Right atrium auricular region (tissue), 2 donors: ENCODE measurements at regions not wholly inside any gene's neighbourhood (a gene's known extent, or its start where the extent isn't known, plus 50 kb on each side); places are given as distances from the start of the nearest gene placed in this dataset.

ENCODE experiments used
- DNase-seq: peaks from one replicate; pipeline ENCODE4 v3.0.0-alpha.2; 2019; ENCODE audit warnings: low spot score
- H3K27ac ChIP-seq, 2 donors: fragments of 200-600 bp; sonication (generic); 1 replicate in 1 of 2; 2 replicates in 1 of 2; pipeline ENCODE4 v1.5.1; 2016 to 2019
- H3K27me3 ChIP-seq, 2 donors: fragments of 200-600 bp; sonication (generic); one replicate each; pipeline versions ENCODE4 v1.5.1 to v1.6.0; 2017 to 2019
- H3K36me3 ChIP-seq: fragments of 200-600 bp; sonication (generic); one replicate; pipeline ENCODE4 v1.5.1; 2016
- H3K4me1 ChIP-seq, 2 donors: fragments of 200-600 bp; sonication (generic); one replicate each; pipeline versions ENCODE4 v1.5.1 to v1.6.0; 2017 to 2019
- H3K4me3 ChIP-seq, 2 donors: fragments of 200-600 bp; sonication (generic); 1 replicate in 1 of 2; 2 replicates in 1 of 2; pipeline ENCODE4 v1.5.1; 2017 to 2019; ENCODE audit warnings: mild to moderate bottlenecking in 1 of 2, moderate library complexity in 1 of 2
- H3K9me3 ChIP-seq, 2 donors: fragments of 200-600 bp; sonication (generic); one replicate each; pipeline ENCODE4 v1.5.1; 2019
- CTCF ChIP-seq, 2 donors: fragments of 200-600 bp; sonication (generic); IDR thresholded peaks; one replicate each; pipeline ENCODE4 v1.5.1; 2019; ENCODE audit warnings: antibody characterized with exemption in 2 of 2

- H3K27me3 ChIP-seq: no peaks in the 10 kb centered on the region
- no peak overlapping the region for H3K4me3 ChIP-seq
- no peaks in the 10 kb centered on the region for H3K36me3 ChIP-seq
- peak overlapping the region; percentile 2 to 32 for H3K27ac ChIP-seq
- peaks cover 0 to 35% of the 10 kb centered on the region in 2 donors for H3K4me1 ChIP-seq
- H3K9me3 ChIP-seq: no peaks in the 10 kb centered on the region
- no peak for TF ChIP-seq CTCF (IDR thresholded peaks at IDR 0.05)
- no peak for DNase-seq
Observed at GRCh38 chr14:50047274-50047676, 69.1 kb downstream of the VCPKMT start.

GRCh38 chr14:50049093-50049492 lies 67.3 kb downstream of the VCPKMT start:
- H3K4me3 ChIP-seq: no peak overlapping the region
- no peak for DNase-seq
- peaks cover 0 to 28% of the 10 kb centered on the region in 2 donors for H3K4me1 ChIP-seq
- H3K27ac ChIP-seq: no peak overlapping the region
- H3K36me3 ChIP-seq: no peaks in the 10 kb centered on the region
- no peaks in the 10 kb centered on the region for H3K9me3 ChIP-seq
- H3K27me3 ChIP-seq: no peaks in the 10 kb centered on the region
- no peak for TF ChIP-seq CTCF (IDR thresholded peaks at IDR 0.05)

GRCh38 chr14:50049703-50050570 lies 66.4 kb downstream of the VCPKMT start:
- TF ChIP-seq CTCF (IDR thresholded peaks at IDR 0.05): no peak
- H3K9me3 ChIP-seq: no peaks in the 10 kb centered on the region
- H3K27me3 ChIP-seq: no peaks in the 10 kb centered on the region
- H3K36me3 ChIP-seq: no peaks in the 10 kb centered on the region
- H3K27ac ChIP-seq: no peak overlapping the region
- no peak overlapping the region for H3K4me3 ChIP-seq
- peaks cover 0 to 20% of the 10 kb centered on the region in 2 donors for H3K4me1 ChIP-seq
- no peak for DNase-seq

GRCh38 chr14:50051106-50051505 lies 65.3 kb downstream of the VCPKMT start:
- Histone ChIP-seq H3K36me3 (no peaks in the 10 kb centered on the region), H3K9me3 (no peaks in the 10 kb centered on the region), H3K4me3 (no peak overlapping the region), H3K27me3 (no peaks in the 10 kb centered on the region), H3K27ac (no peak overlapping the region), H3K4me1 (peaks cover 0 to 13% of the 10 kb centered on the region in 2 donors)
- no peak for DNase-seq
- no peak for TF ChIP-seq CTCF (IDR thresholded peaks at IDR 0.05)

GRCh38 chr14:50051706-50052105 lies 64.7 kb downstream of the VCPKMT start:
- H3K27ac ChIP-seq: no peak overlapping the region
- no peaks in the 10 kb centered on the region for H3K27me3 ChIP-seq
- no peaks in the 10 kb centered on the region for H3K9me3 ChIP-seq
- no peak for TF ChIP-seq CTCF (IDR thresholded peaks at IDR 0.05)
- no peak for DNase-seq
- peaks cover 0 to 12% of the 10 kb centered on the region in 2 donors for H3K4me1 ChIP-seq
- H3K36me3 ChIP-seq: no peaks in the 10 kb centered on the region
- no peak overlapping the region for H3K4me3 ChIP-seq
